Mucosa of stomach (tissue), 1 donor: ENCODE measurements at regions not wholly inside any gene's neighbourhood (a gene's known extent, or its start where the extent isn't known, plus 50 kb on each side); places are given as distances from the start of the nearest gene placed in this dataset.

Source experiments
- H3K27me3 ChIP-seq: one replicate; pipeline ENCODE4 v1.7.0; 2013; ENCODE audit warnings: mild to moderate bottlenecking, low read length; ENCODE audit not compliant: control insufficient read depth, insufficient read depth
- H3K36me3 ChIP-seq: one replicate; pipeline ENCODE4 v1.7.0; 2013; ENCODE audit warnings: low read length; ENCODE audit not compliant: control insufficient read depth, insufficient read depth
- H3K4me1 ChIP-seq: one replicate; pipeline ENCODE4 v1.7.0; 2013; ENCODE audit warnings: mild to moderate bottlenecking, low read length; ENCODE audit not compliant: control insufficient read depth, insufficient read depth
- H3K4me3 ChIP-seq: one replicate; pipeline ENCODE4 v1.7.0; 2013; ENCODE audit warnings: low read length
- H3K9ac ChIP-seq: one replicate; pipeline ENCODE4 v1.7.0; 2013; ENCODE audit warnings: mild to moderate bottlenecking, low read length, moderate library complexity
- H3K9me3 ChIP-seq: one replicate; pipeline ENCODE4 v1.7.0; 2013; ENCODE audit warnings: mild to moderate bottlenecking, low read length, moderate library complexity; ENCODE audit not compliant: control insufficient read depth
- donor health status: Pancreatic carcinoma.

GRCh38 chr21:38716088-38716487, 89.6 kb upstream of the ETS2 start:
- H3K4me3 ChIP-seq, result no peak overlapping the region
- no peaks in the 10 kb centered on the region for H3K9me3 ChIP-seq
- H3K4me1 ChIP-seq, result no peaks in the 10 kb centered on the region
- H3K27me3 ChIP-seq, result no peaks in the 10 kb centered on the region
- no peaks in the 10 kb centered on the region for H3K36me3 ChIP-seq
- H3K9ac ChIP-seq, result no peak overlapping the region

GRCh38 chr21:38716942-38717341, 88.8 kb upstream of the ETS2 start:
- no peaks in the 10 kb centered on the region for H3K36me3 ChIP-seq
- no peaks in the 10 kb centered on the region for H3K9me3 ChIP-seq
- H3K9ac ChIP-seq, result no peak overlapping the region
- no peak overlapping the region for H3K4me3 ChIP-seq
- H3K27me3 ChIP-seq, result no peaks in the 10 kb centered on the region
- H3K4me1 ChIP-seq, result no peaks in the 10 kb centered on the region

- Histone ChIP-seq H3K9me3 (no peaks in the 10 kb centered on the region), H3K9ac (no peak overlapping the region), H3K4me3 (no peak overlapping the region), H3K27me3 (no peaks in the 10 kb centered on the region), H3K36me3 (no peaks in the 10 kb centered on the region), H3K4me1 (no peaks in the 10 kb centered on the region)
These were observed 87.2 kb upstream of the ETS2 start for GRCh38 chr21:38718481-38718880.

DNA sequence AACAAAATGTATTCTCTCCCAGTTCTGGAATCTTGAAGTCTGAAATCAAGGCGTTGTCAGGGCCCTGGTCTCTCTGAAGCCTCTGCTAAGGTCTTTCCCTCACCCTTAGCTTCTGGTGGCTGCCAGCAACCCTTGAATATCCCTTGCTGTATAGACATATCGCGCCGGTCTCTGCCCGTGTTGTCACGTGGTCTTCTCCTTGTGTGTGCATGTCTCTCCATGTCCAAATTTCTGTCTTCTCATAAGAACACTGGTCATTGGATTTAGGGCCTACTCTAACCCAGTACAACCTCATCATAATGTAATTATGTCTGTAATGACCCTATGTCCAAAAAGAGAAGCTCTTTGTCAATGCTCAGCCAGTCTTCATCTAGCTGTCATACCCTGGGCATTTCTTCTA, 85.7 kb upstream of the ETS2 start:
- H3K27me3 ChIP-seq, result no peaks in the 10 kb centered on the region

GRCh38 chr21:38721055-38721454, 84.7 kb upstream of the ETS2 start:
- H3K27me3 ChIP-seq, result no peaks in the 10 kb centered on the region
- no peak overlapping the region for H3K9ac ChIP-seq
- no peaks in the 10 kb centered on the region for H3K36me3 ChIP-seq
- H3K4me3 ChIP-seq, result no peak overlapping the region
- no peaks in the 10 kb centered on the region for H3K4me1 ChIP-seq
- peaks cover 5% of the 10 kb centered on the region for H3K9me3 ChIP-seq

More for the DNA sequence above, 85.7 kb upstream of the ETS2 start:
- H3K9me3 ChIP-seq, result peaks cover 4% of the 10 kb centered on the region
- no peak overlapping the region for H3K4me3 ChIP-seq
- no peaks in the 10 kb centered on the region for H3K4me1 ChIP-seq
- H3K36me3 ChIP-seq, result no peaks in the 10 kb centered on the region
- H3K9ac ChIP-seq, result no peak overlapping the region

GRCh38 chr21:38721958-38722357, 83.8 kb upstream of the ETS2 start:
- H3K27me3 ChIP-seq, result no peaks in the 10 kb centered on the region
- peaks cover 5% of the 10 kb centered on the region for H3K9me3 ChIP-seq
- H3K4me3 ChIP-seq, result no peak overlapping the region
- H3K9ac ChIP-seq, result no peak overlapping the region
- H3K36me3 ChIP-seq, result no peaks in the 10 kb centered on the region
- H3K4me1 ChIP-seq, result no peaks in the 10 kb centered on the region

DNA sequence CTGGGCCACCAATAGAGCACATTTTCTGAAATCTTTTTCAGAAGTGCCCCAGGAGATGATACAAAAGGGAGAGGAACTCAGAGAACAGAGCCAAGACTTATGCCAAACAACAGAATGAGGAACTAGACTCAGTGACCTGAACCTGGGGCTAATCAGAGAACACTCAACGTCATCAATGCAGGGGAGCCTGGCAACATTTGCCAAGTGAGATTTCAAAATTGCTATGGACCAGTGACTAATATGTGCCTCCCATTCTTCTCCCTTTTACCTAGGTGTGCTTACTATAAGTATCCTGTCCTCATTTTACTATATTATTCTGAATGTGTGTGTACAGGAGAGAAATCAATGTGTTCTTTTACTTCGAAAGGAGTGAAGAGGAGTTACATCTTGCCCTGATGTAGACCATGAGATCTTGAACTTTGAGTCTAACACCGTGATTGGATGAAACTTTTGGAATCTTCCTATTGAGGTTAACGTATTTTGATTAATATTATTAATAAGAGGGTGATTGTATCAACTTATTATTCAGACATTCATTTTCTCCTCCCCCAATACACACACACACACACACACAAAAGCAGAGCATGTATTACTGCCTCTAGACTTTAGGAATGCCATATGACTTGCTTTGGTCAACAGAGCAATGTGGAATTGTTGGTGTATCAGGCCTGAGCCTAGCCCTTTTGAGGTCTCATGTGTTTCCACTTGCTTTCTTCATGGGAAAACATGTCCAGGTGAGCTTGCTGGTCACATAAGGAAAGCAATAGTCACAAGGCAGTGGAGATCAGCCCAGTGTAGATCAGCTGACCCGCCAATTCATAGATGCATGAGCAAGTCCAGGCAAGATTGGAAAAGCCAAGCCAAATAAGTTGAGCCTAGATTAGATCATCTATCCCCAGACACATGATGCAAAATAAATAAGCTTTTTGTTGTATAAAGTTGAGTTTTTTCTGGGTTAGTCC, 80.3 kb upstream of the ETS2 start:
- Histone ChIP-seq H3K4me1 (no peaks in the 10 kb centered on the region), H3K9me3 (peaks cover 5% of the 10 kb centered on the region), H3K36me3 (no peaks in the 10 kb centered on the region), H3K27me3 (no peaks in the 10 kb centered on the region), H3K4me3 (no peak overlapping the region), H3K9ac (no peak overlapping the region)

GRCh38 chr21:38726482-38726881, 79.2 kb upstream of the ETS2 start:
- Histone ChIP-seq H3K27me3 (no peaks in the 10 kb centered on the region), H3K9ac (no peak overlapping the region), H3K4me1 (no peaks in the 10 kb centered on the region), H3K36me3 (no peaks in the 10 kb centered on the region), H3K9me3 (peaks cover 5% of the 10 kb centered on the region), H3K4me3 (no peak overlapping the region)

DNA sequence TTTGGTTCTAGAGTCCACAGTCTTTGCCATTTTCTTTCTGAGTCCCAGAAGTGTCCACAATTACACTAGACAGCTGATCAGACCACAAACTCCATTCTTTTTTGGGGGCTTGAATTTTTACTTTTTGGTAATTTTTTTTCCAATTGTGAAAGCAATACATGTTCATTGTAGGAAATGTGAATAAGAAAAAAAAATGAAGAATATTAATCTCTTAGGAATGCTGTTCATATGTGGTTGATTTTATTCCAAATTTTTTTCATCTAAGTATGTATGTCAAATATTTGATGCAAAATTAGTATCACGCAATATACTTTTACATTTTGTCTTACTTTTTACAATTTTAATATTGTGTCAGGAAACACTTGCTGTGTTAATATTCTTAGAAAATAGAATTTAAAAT, 76.4 kb upstream of the ETS2 start:
- Histone ChIP-seq H3K9me3 (peaks cover 5% of the 10 kb centered on the region), H3K4me3 (no peak overlapping the region), H3K9ac (no peak overlapping the region), H3K36me3 (no peaks in the 10 kb centered on the region), H3K27me3 (peaks cover 4% of the 10 kb centered on the region), H3K4me1 (peaks cover 5% of the 10 kb centered on the region)

DNA sequence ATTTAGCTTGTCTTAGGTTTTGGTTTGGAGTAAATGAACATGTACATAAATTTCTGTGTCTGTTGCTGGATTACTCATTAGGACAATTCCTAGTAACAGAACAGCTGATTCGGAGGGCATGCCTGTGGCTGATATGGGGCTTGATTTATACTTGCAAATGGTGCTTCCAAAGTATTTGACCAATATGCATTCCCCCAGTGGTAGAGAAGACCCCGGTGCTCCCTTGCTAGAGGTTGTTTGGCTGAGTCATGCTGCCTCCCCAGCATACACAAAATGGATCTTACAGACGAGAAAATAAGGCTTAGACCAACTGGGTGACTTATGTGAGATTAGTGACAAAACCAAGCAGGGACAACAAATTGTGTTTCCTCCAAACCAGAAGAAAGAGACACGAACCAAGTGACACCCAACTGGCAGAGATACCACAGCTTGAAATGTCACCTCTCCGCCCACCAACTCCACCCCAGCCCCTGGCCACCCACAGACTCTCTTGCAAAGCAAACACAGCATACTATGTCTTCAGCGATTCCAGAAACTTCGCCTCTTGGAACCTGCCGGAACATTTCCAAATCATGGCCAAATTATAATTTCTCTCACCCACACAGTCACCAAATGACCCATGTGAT, 75.9 kb upstream of the ETS2 start:
- H3K36me3 ChIP-seq, result no peaks in the 10 kb centered on the region
- H3K9me3 ChIP-seq, result peaks cover 4% of the 10 kb centered on the region
- H3K4me1 ChIP-seq, result peaks cover 6% of the 10 kb centered on the region
- no peak overlapping the region for H3K4me3 ChIP-seq
- peaks cover 5% of the 10 kb centered on the region for H3K27me3 ChIP-seq
- no peak overlapping the region for H3K9ac ChIP-seq

DNA sequence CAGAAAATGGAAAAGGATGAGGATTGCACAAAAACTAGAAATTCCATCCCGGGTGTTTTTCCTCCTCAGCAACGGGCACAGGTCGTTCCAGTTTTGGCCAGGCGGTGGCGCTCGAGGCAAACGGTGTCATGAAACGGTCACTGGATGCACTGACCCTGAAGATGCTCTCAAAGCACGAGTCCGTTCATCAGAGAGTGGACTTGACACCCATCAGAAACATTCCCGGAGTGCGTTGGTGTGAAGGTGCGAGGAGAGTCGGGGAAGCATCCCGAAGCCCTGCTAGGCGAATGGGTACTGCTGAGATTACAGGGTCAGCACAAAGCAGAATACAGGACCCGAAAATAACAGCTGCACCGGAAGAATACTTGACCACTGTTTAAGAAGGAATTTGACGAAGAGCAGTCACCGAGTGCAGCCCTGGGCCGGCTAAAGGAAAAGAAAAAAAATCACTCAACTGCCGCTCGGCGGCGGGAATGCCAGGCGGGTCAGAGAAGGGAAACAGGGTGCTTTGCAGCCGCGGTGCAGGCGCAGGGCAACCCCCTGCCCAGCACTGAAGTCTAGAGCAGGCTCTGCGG, 71.7 kb upstream of the ETS2 start:
- H3K4me3 ChIP-seq, result no peak overlapping the region
- no peaks in the 10 kb centered on the region for H3K36me3 ChIP-seq
- no peaks in the 10 kb centered on the region for H3K9me3 ChIP-seq
- no peak overlapping the region for H3K9ac ChIP-seq
- peaks cover 6% of the 10 kb centered on the region for H3K4me1 ChIP-seq
- peaks cover 5% of the 10 kb centered on the region for H3K27me3 ChIP-seq
